Neutrophil (primary cell): ENCODE measurements at regions not wholly inside any gene's neighbourhood (a gene's known extent, or its start where the extent isn't known, plus 50 kb on each side); places are given as distances from the start of the nearest gene placed in this dataset.
"Not testable (repeated sequence)": the region's sequence is repeated elsewhere in the genome, so short reads cannot be mapped to it uniquely, and the experiment has no call there.

Experiments used
- H3K27ac ChIP-seq: fragments of 200-600 bp; sonication (generic); 2 replicates; pipeline ENCODE4 v1.5.1; 2016; ENCODE audit warnings: mild to moderate bottlenecking, moderate library complexity
- H3K27me3 ChIP-seq: fragments of 200-600 bp; sonication (generic); 2 replicates; pipeline ENCODE4 v1.6.0; 2016; ENCODE audit warnings: mild to moderate bottlenecking
- H3K36me3 ChIP-seq: fragments of 200-600 bp; sonication (generic); 2 replicates; pipeline ENCODE4 v1.5.1; 2017
- H3K4me1 ChIP-seq, 2 experiments: fragments of 200-600 bp in 1 of 2; sonication (generic) in 1 of 2; 1 replicate in 1 of 2; 2 replicates in 1 of 2; pipeline versions ENCODE4 v1.5.1 to v1.6.1; 2013 to 2016; ENCODE audit warnings: low read depth in 1 of 2, low read length in 1 of 2, mild to moderate bottlenecking in 1 of 2, moderate library complexity in 1 of 2; ENCODE audit not compliant: control insufficient read depth in 1 of 2, insufficient read depth in 1 of 2
- H3K4me3 ChIP-seq, 2 experiments: fragments of 200-600 bp in 1 of 2; sonication (generic) in 1 of 2; 1 replicate in 1 of 2; 2 replicates in 1 of 2; pipeline ENCODE4 v1.5.1; 2013 to 2016; ENCODE audit warnings: low read depth in 1 of 2, low read length in 1 of 2, mild to moderate bottlenecking in 1 of 2, moderate library complexity in 1 of 2
- H3K9me3 ChIP-seq: fragments of 200-600 bp; sonication (generic); 2 replicates; pipeline ENCODE4 v1.5.1; 2016
- CTCF ChIP-seq: fragments of 200-600 bp; sonication (generic); IDR thresholded peaks from 2 replicates; pipeline ENCODE4 v1.5.1; 2016; ENCODE audit warnings: antibody characterized with exemption

GRCh38 chr12:131425112-131426075 is 285.5 kb upstream of the SFSWAP start:
- H3K9me3 ChIP-seq = no peaks in the 10 kb centered on the region
- H3K36me3 ChIP-seq = no peaks in the 10 kb centered on the region
- H3K4me1 ChIP-seq = no peaks in the 10 kb centered on the region
- no peaks in the 10 kb centered on the region for H3K27me3 ChIP-seq
- no peak overlapping the region for H3K27ac ChIP-seq
- H3K4me3 ChIP-seq = no peak overlapping the region
- no peak for TF ChIP-seq CTCF

DNA sequence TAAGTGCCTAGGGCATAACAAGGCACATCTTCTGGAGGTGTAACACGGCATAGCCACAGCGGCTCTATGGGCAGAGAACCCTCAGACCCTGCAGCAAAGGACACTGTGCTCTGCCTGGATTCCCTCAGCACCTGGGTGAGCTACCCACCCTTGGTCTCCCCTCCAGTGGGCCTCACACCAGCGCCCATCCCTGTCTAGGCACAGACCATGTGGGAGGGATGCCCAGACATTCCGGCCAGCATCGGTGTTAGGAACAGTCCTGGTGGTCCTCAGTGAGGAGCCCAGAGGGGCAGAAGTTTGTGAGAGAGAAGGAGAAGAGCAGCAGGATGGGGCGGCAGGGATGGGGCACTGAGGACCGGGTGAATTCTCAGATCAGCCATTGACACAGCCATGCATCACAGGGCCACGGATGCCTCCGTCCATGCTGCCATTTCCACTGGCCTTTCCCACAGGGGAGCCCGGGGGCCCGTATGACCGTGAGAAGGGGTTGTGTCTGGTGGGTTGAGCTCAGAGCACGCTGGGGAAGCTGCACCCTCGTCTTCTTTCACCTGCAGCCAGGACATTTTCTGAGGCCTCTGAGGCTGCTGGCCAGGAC is 282.7 kb upstream of the SFSWAP start:
- H3K27me3 ChIP-seq = peaks cover 20% of the 10 kb centered on the region
- no peaks in the 10 kb centered on the region for H3K36me3 ChIP-seq
- H3K4me3 ChIP-seq = no peak overlapping the region
- TF ChIP-seq CTCF = no peak
- no peaks in the 10 kb centered on the region for H3K9me3 ChIP-seq
- H3K4me1 ChIP-seq = no peaks in the 10 kb centered on the region
- no peak overlapping the region for H3K27ac ChIP-seq

GRCh38 chr12:131429221-131429620 is 281.7 kb upstream of the SFSWAP start:
- H3K36me3 ChIP-seq, H3K4me1 ChIP-seq, H3K4me3 ChIP-seq, H3K27ac ChIP-seq, H3K9me3 ChIP-seq: not testable (repeated sequence)
- H3K27me3 ChIP-seq = peaks cover 23% of the 10 kb centered on the region

DNA sequence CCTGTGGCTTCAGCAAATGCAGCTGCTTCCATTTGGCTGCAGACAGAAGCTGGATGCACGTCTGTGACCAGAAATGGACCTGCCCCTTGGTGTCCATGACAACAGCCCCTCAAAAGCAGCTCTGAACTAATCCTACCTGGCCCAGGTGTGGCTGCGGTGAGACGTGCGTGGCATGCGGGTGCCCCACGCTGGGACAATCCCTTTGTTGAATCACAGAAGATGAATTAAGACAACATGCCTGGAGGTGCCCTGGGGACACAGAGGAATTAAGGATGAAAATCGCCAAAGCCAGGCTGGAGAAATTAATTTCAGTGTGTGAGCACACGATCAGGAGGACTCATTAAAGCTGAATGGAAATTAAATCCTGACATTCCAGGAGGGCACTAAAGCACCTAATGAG is 281.2 kb upstream of the SFSWAP start:
- H3K4me3 ChIP-seq, H3K27ac ChIP-seq, H3K36me3 ChIP-seq, H3K4me1 ChIP-seq, H3K9me3 ChIP-seq: not testable (repeated sequence)
- peaks cover 27% of the 10 kb centered on the region for H3K27me3 ChIP-seq

- Histone ChIP-seq H3K27ac (no peak overlapping the region), H3K36me3 (no peaks in the 10 kb centered on the region), H3K4me3 (no peak overlapping the region), H3K27me3 (peaks cover 33% of the 10 kb centered on the region), H3K4me1 (no peaks in the 10 kb centered on the region), H3K9me3 (no peaks in the 10 kb centered on the region)
- no peak for TF ChIP-seq CTCF
Measured at GRCh38 chr12:131430158-131430742, 280.6 kb upstream of the SFSWAP start.

DNA sequence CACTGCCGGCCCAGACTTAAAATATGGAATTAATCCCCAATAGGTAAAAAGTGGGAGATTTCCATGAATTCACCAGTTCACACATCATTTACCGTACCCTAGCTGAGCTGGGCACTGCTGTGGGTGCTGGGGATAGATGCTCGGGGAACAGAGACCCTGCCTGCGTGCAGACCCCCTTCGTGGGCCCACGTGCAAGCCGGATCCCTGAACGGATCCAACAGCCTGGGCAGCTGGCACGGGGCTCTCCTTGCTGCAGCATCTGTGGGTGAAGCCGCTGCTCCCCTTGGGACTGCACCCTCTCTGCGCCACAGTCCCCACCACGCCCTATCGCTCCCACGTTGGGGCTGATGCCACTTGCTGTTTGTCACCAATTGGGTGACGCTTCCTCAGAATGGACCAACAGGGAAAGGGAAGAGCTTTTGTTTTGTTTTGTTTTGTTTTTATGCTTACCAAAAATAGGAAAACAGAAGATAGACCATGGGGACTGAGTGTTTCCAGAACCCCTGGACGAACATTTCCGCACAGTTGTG is 279.7 kb upstream of the SFSWAP start:
- not testable (repeated sequence) for H3K27ac ChIP-seq, H3K36me3 ChIP-seq, H3K4me1 ChIP-seq, H3K9me3 ChIP-seq, H3K4me3 ChIP-seq
- peaks cover 42% of the 10 kb centered on the region for H3K27me3 ChIP-seq
